K562 (cell line): ENCODE measurements at regions not wholly inside any gene's neighbourhood (a gene's known extent, or its start where the extent isn't known, plus 50 kb on each side); places are given as distances from the start of the nearest gene placed in this dataset.
"Not testable (repeated sequence)": the region's sequence is repeated elsewhere in the genome, so short reads cannot be mapped to it uniquely, and the experiment has no call there.

Source experiments
- ATAC-seq: fragments of 200-7000 bp; cut with Tn5 transposase; 3 replicates; pipeline ENCODE4 v1.9.1; 2020; ENCODE audit warnings: moderate library complexity
- BruUV-seq: library from RNA; stranded (reverse); fragments of 400-500 nt; replicated peaks from 2 replicates; lab custom pipeline; 2021; lab: Mats Ljungman, UMichigan
- CTCF ChIA-PET: fragments of 300-600 bp; formaldehyde crosslinking; extraction: SDS; loops from one replicate; lab custom pipeline; 2021; ENCODE audit warnings: low intra/inter-chr PET ratio; lab: Yijun Ruan, JAX
- POLR2A ChIA-PET: fragments of 300-600, 350-650 bp; sonication (Branson Sonifier 250); formaldehyde crosslinking; extraction: SDS; loops from one replicate; lab custom pipeline; 2021; ENCODE audit warnings: antibody characterized with exemption, inconsistent platforms; lab: Yijun Ruan, JAX
- DNase-seq, 4 experiments: peaks; one replicate each; pipeline versions ENCODE4 v3.0.0 to v3.0.0-alpha.2; 2011 to 2018; ENCODE audit warnings: low spot score in 3 of 4, mixed read lengths in 3 of 4; ENCODE audit errors: extremely low read depth in 1 of 4
- FAIRE-seq: peaks from 2 replicates; lab custom pipeline; 2011; peaks lifted over from hg19 to GRCh38; lab: Jason Lieb, UNC
- H2AFZ ChIP-seq: 2 replicates; pipeline ENCODE4 v1.6.0; 2011; ENCODE audit warnings: low read depth, low read length, control low read depth, inconsistent platforms
- H3K27ac ChIP-seq: fragments of 200-600 bp; 3 replicates; pipeline ENCODE4 v1.8.0; 2011; ENCODE audit warnings: low read depth, mild to moderate bottlenecking, control low read depth, inconsistent platforms, low read length, moderate library complexity, mixed read lengths; ENCODE audit errors: extremely low read depth
- H3K27me3 ChIP-seq, 2 experiments: fragments of 300-600 bp in 1 of 2; 2 replicates in 1 of 2; 3 replicates in 1 of 2; pipeline versions ENCODE4 v1.6.0 to v1.8.0; 2011; ENCODE audit warnings: inconsistent platforms in 2 of 2, low read length in 2 of 2, mild to moderate bottlenecking in 1 of 2, mixed read lengths in 1 of 2, moderate library complexity in 1 of 2; ENCODE audit not compliant: control insufficient read depth in 2 of 2, insufficient read depth in 2 of 2
- H3K36me3 ChIP-seq: fragments of 300-600 bp; 3 replicates; pipeline ENCODE4 v1.8.0; 2011; ENCODE audit warnings: mild to moderate bottlenecking, low read length, inconsistent platforms; ENCODE audit not compliant: control insufficient read depth, insufficient read depth
- H3K4me1 ChIP-seq, 2 experiments: fragments of 200-600 bp in 1 of 2; replicated peaks in 1 of 2; 2 replicates in 1 of 2; 3 replicates in 1 of 2; pipeline versions ENCODE4 v1.5.1 to v1.8.0; 2011; ENCODE audit warnings: inconsistent platforms in 2 of 2, low read length in 2 of 2, mild to moderate bottlenecking in 1 of 2, mixed read lengths in 1 of 2, moderate library complexity in 1 of 2; ENCODE audit not compliant: control insufficient read depth in 2 of 2, insufficient read depth in 2 of 2
- H3K4me2 ChIP-seq: 2 replicates; pipeline ENCODE4 v1.6.1; 2011; ENCODE audit warnings: low read length, control low read depth, inconsistent platforms, mixed read lengths; ENCODE audit not compliant: insufficient read depth
- H3K4me3 ChIP-seq: fragments of 200-600 bp; sonication (generic), shearing (Covaris generic); 2 replicates; pipeline ENCODE4 v1.5.1; 2016; ENCODE audit warnings: control low read depth, inconsistent platforms
- H3K79me2 ChIP-seq: fragments of 200-600 bp; 3 replicates; pipeline ENCODE4 v1.8.0; 2011; ENCODE audit warnings: low read length, inconsistent platforms; ENCODE audit not compliant: control insufficient read depth, insufficient read depth
- H3K9ac ChIP-seq, 2 experiments: 2 replicates each; pipeline versions ENCODE4 v1.6.0 to v1.6.1; 2011; ENCODE audit warnings: low read depth in 2 of 2, low read length in 2 of 2, control low read depth in 1 of 2, inconsistent platforms in 1 of 2, mild to moderate bottlenecking in 1 of 2, mixed read lengths in 1 of 2; ENCODE audit not compliant: insufficient read depth in 1 of 2
- H3K9me1 ChIP-seq: one replicate; pipeline ENCODE4 v1.6.0; 2011; ENCODE audit warnings: inconsistent platforms, mild to moderate bottlenecking, low read length, moderate library complexity; ENCODE audit not compliant: control insufficient read depth, insufficient read depth
- H3K9me3 ChIP-seq: replicated peaks from 2 replicates; pipeline ENCODE4 v1.5.1; 2011; ENCODE audit warnings: low read depth, low read length, inconsistent platforms; ENCODE audit not compliant: control insufficient read depth, insufficient read depth
- H4K20me1 ChIP-seq: replicated peaks from 2 replicates; pipeline ENCODE4 v1.6.1; 2011; ENCODE audit warnings: low read length, inconsistent platforms, mixed read lengths; ENCODE audit not compliant: control insufficient read depth, insufficient read depth
- USF2 ChIP-seq: sonication (generic); formaldehyde crosslinking; IDR thresholded peaks from 2 replicates; pipeline ENCODE4 v1.5.0; 2020; ENCODE audit warnings: missing genetic modification reagents
- WGBS: fragments of 100-300 bp; shearing (Covaris generic); methylation state at CpG from one replicate; pipeline ENCODE4 v1.1.6; 2016; ENCODE audit warnings: low coverage, mixed read lengths; ENCODE audit not compliant: insufficient coverage; ENCODE audit errors: missing lambda C conversion rate; 5-methylcytosine and 5-hydroxymethylcytosine counted together
- in situ Hi-C: fragments of 300-500 bp; cut with MboI; formaldehyde crosslinking; loops from 4 replicates; pipeline ENCODE4 v1.15.0; 2018; ENCODE audit warnings: inconsistent platforms, mixed read lengths
- intact Hi-C: fragments of 100-400 bp; cut with micrococcal nuclease; formaldehyde crosslinking; loops from 2 replicates; pipeline ENCODE4 v1.14.2; 2022
- TF ChIP-seq, protein P1 (sequence below): fragments of 450-650 bp; formaldehyde crosslinking; IDR thresholded peaks from 2 replicates; pipeline ENCODE4 v1.4.0; 2020; ENCODE audit warnings: mild to moderate bottlenecking, mixed read lengths

DNA sequence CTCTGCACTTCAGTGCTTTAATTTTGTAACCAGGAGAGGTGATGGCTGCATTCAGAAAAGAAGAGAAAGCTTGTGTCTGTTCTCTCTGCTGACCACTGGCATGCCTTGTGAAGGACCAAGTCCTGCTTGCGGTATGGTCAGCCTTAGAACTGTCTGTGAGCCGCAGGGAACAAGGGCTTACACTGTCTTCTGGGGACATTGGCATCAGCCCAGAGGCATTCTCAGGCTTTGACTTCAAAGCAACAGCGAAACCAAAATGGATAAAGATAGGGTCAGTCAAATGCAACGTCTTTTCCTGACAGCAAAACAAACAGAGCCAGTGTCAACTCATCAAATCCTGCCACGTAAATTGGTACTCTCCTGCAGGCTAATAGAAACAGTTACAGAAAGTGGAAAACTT, 179.6 kb downstream of the ATP6V0E2 start:
- CTCF ChIA-PET, H3K9me3 ChIP-seq, H3K79me2 ChIP-seq, H3K4me1 ChIP-seq, in situ Hi-C loops, intact Hi-C loops, H3K9me1 ChIP-seq, H3K4me3 ChIP-seq, FAIRE-seq, ATAC-seq, H3K27ac ChIP-seq, H4K20me1 ChIP-seq, BruUV-seq, H3K9ac ChIP-seq, POLR2A ChIA-PET, H2AFZ ChIP-seq, DNase-seq, H3K36me3 ChIP-seq, H3K4me2 ChIP-seq: not testable (repeated sequence)
- peaks cover 5 to 11% of the 10 kb centered on the region in 2 experiments; a peak in 3 of 5 replicates for H3K27me3 ChIP-seq
- 0% methylated on average over 5 of the region's 5 CpGs for WGBS

DNA sequence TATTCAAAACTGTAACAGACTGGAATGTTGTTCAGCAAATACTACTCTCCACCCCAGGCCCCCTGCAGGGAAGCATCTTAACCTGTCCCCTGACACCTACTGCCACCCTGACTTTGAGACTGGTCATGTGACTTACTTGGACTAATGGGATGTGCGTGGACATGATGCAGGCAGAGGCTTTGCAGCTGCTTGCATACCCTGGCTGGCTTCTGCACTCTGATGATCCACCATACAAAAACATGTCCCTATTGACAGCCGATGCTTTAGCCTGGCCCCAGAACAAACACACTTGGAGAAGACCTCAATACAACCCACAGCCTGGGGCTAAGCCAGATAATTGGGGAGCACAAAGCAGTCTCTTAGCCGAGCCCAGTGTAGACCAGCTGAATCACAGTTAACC, 180.5 kb downstream of the ATP6V0E2 start:
- FAIRE-seq, H3K4me1 ChIP-seq, H3K9me3 ChIP-seq, intact Hi-C loops, DNase-seq, CTCF ChIA-PET, in situ Hi-C loops, BruUV-seq, H3K27ac ChIP-seq, ATAC-seq, H3K4me2 ChIP-seq, H4K20me1 ChIP-seq, H2AFZ ChIP-seq, H3K79me2 ChIP-seq, H3K9ac ChIP-seq, H3K9me1 ChIP-seq, POLR2A ChIA-PET, H3K4me3 ChIP-seq, H3K27me3 ChIP-seq, H3K36me3 ChIP-seq: not testable (repeated sequence)
- TF ChIP-seq, protein P1, sequence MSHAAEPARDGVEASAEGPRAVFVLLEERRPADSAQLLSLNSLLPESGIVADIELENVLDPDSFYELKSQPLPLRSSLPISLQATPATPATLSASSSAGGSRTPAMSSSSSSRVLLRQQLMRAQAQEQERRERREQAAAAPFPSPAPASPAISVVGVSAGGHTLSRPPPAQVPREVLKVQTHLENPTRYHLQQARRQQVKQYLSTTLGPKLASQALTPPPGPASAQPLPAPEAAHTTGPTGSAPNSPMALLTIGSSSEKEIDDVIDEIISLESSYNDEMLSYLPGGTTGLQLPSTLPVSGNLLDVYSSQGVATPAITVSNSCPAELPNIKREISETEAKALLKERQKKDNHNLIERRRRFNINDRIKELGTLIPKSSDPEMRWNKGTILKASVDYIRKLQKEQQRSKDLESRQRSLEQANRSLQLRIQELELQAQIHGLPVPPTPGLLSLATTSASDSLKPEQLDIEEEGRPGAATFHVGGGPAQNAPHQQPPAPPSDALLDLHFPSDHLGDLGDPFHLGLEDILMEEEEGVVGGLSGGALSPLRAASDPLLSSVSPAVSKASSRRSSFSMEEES (CRISPR knock-in tag), result peak; percentile 61
- TF ChIP-seq USF2, result 0 out of 2 replicates have a peak, but pooled peaks have one; percentile 4
- WGBS, result 3% methylated on average over 3 of the region's 3 CpGs
